H9 (cell line): ENCODE measurements at regions not wholly inside any gene's neighbourhood (a gene's known extent, or its start where the extent isn't known, plus 50 kb on each side); places are given as distances from the start of the nearest gene placed in this dataset.

ENCODE experiments used
- DNase-seq: peaks from one replicate; pipeline ENCODE4 v3.0.0-alpha.2; 2017
- H2AFZ ChIP-seq: one replicate; pipeline ENCODE4 v1.6.1; 2013; ENCODE audit warnings: mild to moderate bottlenecking, low read length, control low read depth, moderate library complexity
- H2AK5ac ChIP-seq: 2 replicates; pipeline ENCODE4 v1.6.1; 2013; ENCODE audit warnings: low read length, control low read depth, mixed read lengths; ENCODE audit not compliant: insufficient read length
- H2BK120ac ChIP-seq: one replicate; pipeline ENCODE4 v1.6.1; 2013; ENCODE audit warnings: low read depth, mild to moderate bottlenecking, low read length, control low read depth, inconsistent platforms; ENCODE audit not compliant: poor library complexity, severe bottlenecking
- H2BK12ac ChIP-seq: 2 replicates; pipeline ENCODE4 v1.6.1; 2013; ENCODE audit warnings: low read length, control low read depth, mixed read lengths, low read depth; ENCODE audit not compliant: insufficient read length
- H2BK15ac ChIP-seq: 2 replicates; pipeline ENCODE4 v1.6.1; 2013; ENCODE audit warnings: low read depth, low read length, control low read depth
- H2BK20ac ChIP-seq: one replicate; pipeline ENCODE4 v1.6.1; 2013; ENCODE audit warnings: low read depth, mild to moderate bottlenecking, low read length, control low read depth, inconsistent platforms; ENCODE audit not compliant: poor library complexity, severe bottlenecking
- H2BK5ac ChIP-seq: 2 replicates; pipeline ENCODE4 v1.6.1; 2013; ENCODE audit warnings: low read length, control low read depth, mixed read lengths; ENCODE audit not compliant: insufficient read length
- H3K14ac ChIP-seq: 2 replicates; pipeline ENCODE4 v1.6.1; 2013; ENCODE audit warnings: low read length, control low read depth; ENCODE audit not compliant: insufficient read depth
- H3K18ac ChIP-seq: 2 replicates; pipeline ENCODE4 v1.6.1; 2013; ENCODE audit warnings: low read depth, mild to moderate bottlenecking, mixed read lengths, low read length, control low read depth; ENCODE audit not compliant: insufficient read length
- H3K23ac ChIP-seq: 2 replicates; pipeline ENCODE4 v1.6.1; 2013; ENCODE audit warnings: low read length, control low read depth, mixed read lengths, low read depth; ENCODE audit not compliant: insufficient read length
- H3K23me2 ChIP-seq: 2 replicates; pipeline ENCODE4 v1.6.1; 2013; ENCODE audit warnings: low read depth, mild to moderate bottlenecking, mixed read lengths, low read length, control low read depth; ENCODE audit not compliant: insufficient read length, poor library complexity, severe bottlenecking
- H3K27ac ChIP-seq: 2 replicates; pipeline ENCODE4 v1.5.1; 2013; ENCODE audit warnings: low read length, control low read depth, mixed read lengths, low read depth; ENCODE audit not compliant: insufficient read length
- H3K27me3 ChIP-seq: 2 replicates; pipeline ENCODE4 v1.6.1; 2013; ENCODE audit warnings: low read length, control low read depth, inconsistent platforms; ENCODE audit not compliant: insufficient read depth
- H3K4ac ChIP-seq: 2 replicates; pipeline ENCODE4 v1.6.1; 2013; ENCODE audit warnings: low read depth, mild to moderate bottlenecking, control low read depth, inconsistent platforms, low read length, moderate library complexity
- H3K4me1 ChIP-seq: 2 replicates; pipeline ENCODE4 v1.6.1; 2013; ENCODE audit warnings: low read length, control low read depth, inconsistent platforms; ENCODE audit not compliant: insufficient read depth
- H3K4me2 ChIP-seq: 2 replicates; pipeline ENCODE4 v1.6.1; 2013; ENCODE audit warnings: low read length, control low read depth, mixed read lengths; ENCODE audit not compliant: insufficient read length, insufficient read depth
- H3K56ac ChIP-seq: 2 replicates; pipeline ENCODE4 v1.6.1; 2013; ENCODE audit warnings: low read depth, mild to moderate bottlenecking, mixed read lengths, low read length, control low read depth; ENCODE audit not compliant: insufficient read length
- H3K79me1 ChIP-seq: 2 replicates; pipeline ENCODE4 v1.6.1; 2013; ENCODE audit warnings: low read depth, mild to moderate bottlenecking, moderate library complexity, low read length, control low read depth, inconsistent platforms; ENCODE audit not compliant: insufficient read depth, poor library complexity, severe bottlenecking
- H3K79me2 ChIP-seq: 2 replicates; pipeline ENCODE4 v1.6.1; 2013; ENCODE audit warnings: low read length, control low read depth, inconsistent platforms; ENCODE audit not compliant: insufficient read depth
- H3K9ac ChIP-seq: 2 replicates; pipeline ENCODE4 v1.6.1; 2013; ENCODE audit warnings: low read length, control low read depth, mixed read lengths; ENCODE audit not compliant: insufficient read length; ENCODE audit errors: extremely low read depth
- H3K9me3 ChIP-seq: one replicate; pipeline ENCODE4 v1.6.1; 2013; ENCODE audit warnings: low read depth, low read length, inconsistent platforms; ENCODE audit not compliant: control insufficient read depth
- H3T11ph ChIP-seq: one replicate; pipeline ENCODE4 v1.6.1; 2013; ENCODE audit warnings: mild to moderate bottlenecking, low read length, control low read depth, inconsistent platforms
- H4K20me1 ChIP-seq: one replicate; pipeline ENCODE4 v1.6.1; 2013; ENCODE audit not compliant: control insufficient read depth, insufficient read length, insufficient read depth
- H4K5ac ChIP-seq: 2 replicates; pipeline ENCODE4 v1.6.1; 2013; ENCODE audit warnings: low read depth, mild to moderate bottlenecking, mixed read lengths, low read length, control low read depth; ENCODE audit not compliant: insufficient read length
- H4K8ac ChIP-seq: replicated peaks from 2 replicates; pipeline ENCODE4 v1.6.1; 2013; ENCODE audit warnings: low read length, control low read depth, mixed read lengths, low read depth; ENCODE audit not compliant: insufficient read length
- H4K91ac ChIP-seq: 2 replicates; pipeline ENCODE4 v1.6.1; 2013; ENCODE audit warnings: low read depth, mild to moderate bottlenecking, moderate library complexity, mixed read lengths, low read length, control low read depth; ENCODE audit not compliant: insufficient read length
- H3K27ac Mint-ChIP-seq, 3 experiments: 2 replicates in 2 of 3; 3 replicates in 1 of 3; pipeline ENCODE4 v1.8.0; 2020 to 2021; ENCODE audit warnings: mixed read lengths in 3 of 3, mild to moderate bottlenecking in 1 of 3, moderate library complexity in 1 of 3
- H3K27me3 Mint-ChIP-seq: 2 replicates; pipeline ENCODE4 v1.8.0; 2021; ENCODE audit warnings: low read depth, mild to moderate bottlenecking, moderate library complexity, mixed read lengths
- H3K36me3 Mint-ChIP-seq, 3 experiments: 2 replicates in 2 of 3; 3 replicates in 1 of 3; pipeline ENCODE4 v1.8.0; 2020 to 2021; ENCODE audit warnings: low read depth in 3 of 3, mixed read lengths in 3 of 3; ENCODE audit not compliant: insufficient read depth in 1 of 3
- H3K4me1 Mint-ChIP-seq, 2 experiments: 2 replicates each; pipeline ENCODE4 v1.8.0; 2020; ENCODE audit warnings: mixed read lengths in 2 of 2
- H3K4me3 Mint-ChIP-seq, 2 experiments: 2 replicates in 1 of 2; 3 replicates in 1 of 2; pipeline ENCODE4 v1.8.0; 2020 to 2021; ENCODE audit warnings: mild to moderate bottlenecking in 2 of 2, mixed read lengths in 2 of 2, moderate library complexity in 1 of 2
- H3K9me3 Mint-ChIP-seq, 2 experiments: 2 replicates in 1 of 2; 3 replicates in 1 of 2; pipeline ENCODE4 v1.8.0; 2020; ENCODE audit warnings: mild to moderate bottlenecking in 2 of 2, mixed read lengths in 2 of 2, moderate library complexity in 1 of 2
- WGBS: extraction: QIAGEN DNeasy Blood & Tissue Kit; methylation state at CpG from one replicate; pipeline ENCODE4 v1.1.7; 2013; ENCODE audit warnings: missing lambda C conversion rate, low lambda C conversion rate, mixed read lengths; ENCODE audit not compliant: insufficient read length; ENCODE audit errors: extremely low coverage; 5-methylcytosine and 5-hydroxymethylcytosine counted together
- TF ChIP-seq, protein P1 (sequence below): fragments of 200-600 bp; sonication (generic); conservative IDR thresholded peaks from 3 replicates; pipeline ENCODE4 v1.8.0; 2021; ENCODE audit warnings: antibody characterized with exemption, mild to moderate bottlenecking

DNA sequence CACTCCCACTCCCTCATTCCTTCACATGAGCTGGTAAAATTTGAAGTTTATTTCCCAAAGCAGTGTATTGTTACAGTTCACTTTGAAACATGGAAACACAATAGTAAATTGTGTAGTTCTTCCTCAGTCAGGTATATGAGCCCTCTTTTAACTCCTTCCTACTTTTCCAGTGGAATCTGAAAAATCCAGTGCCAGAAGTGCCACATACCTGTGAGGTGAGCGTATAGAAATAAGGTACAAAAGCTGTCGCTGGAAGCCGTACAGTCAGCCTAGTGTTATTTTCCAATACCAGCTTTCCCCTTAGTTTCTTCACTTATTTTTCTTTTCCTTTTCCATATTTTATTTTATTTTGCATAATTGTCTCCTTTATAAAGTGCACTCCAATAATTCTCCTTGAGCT, 81.7 kb upstream of the CADM2 start:
- H3K9me3 ChIP-seq, result no peaks in the 10 kb centered on the region
- H3K79me2 ChIP-seq, result no peaks in the 10 kb centered on the region
- Mint-ChIP-seq H3K27ac (no peak overlapping the region), H3K27me3 (no peaks in the 10 kb centered on the region), H3K4me1 (no peaks in the 10 kb centered on the region), H3K9me3 (no peaks in the 10 kb centered on the region), H3K4me3 (no peak overlapping the region), H3K36me3 (no peaks in the 10 kb centered on the region)
- no peak overlapping the region for H2BK5ac ChIP-seq
- TF ChIP-seq, protein P1, sequence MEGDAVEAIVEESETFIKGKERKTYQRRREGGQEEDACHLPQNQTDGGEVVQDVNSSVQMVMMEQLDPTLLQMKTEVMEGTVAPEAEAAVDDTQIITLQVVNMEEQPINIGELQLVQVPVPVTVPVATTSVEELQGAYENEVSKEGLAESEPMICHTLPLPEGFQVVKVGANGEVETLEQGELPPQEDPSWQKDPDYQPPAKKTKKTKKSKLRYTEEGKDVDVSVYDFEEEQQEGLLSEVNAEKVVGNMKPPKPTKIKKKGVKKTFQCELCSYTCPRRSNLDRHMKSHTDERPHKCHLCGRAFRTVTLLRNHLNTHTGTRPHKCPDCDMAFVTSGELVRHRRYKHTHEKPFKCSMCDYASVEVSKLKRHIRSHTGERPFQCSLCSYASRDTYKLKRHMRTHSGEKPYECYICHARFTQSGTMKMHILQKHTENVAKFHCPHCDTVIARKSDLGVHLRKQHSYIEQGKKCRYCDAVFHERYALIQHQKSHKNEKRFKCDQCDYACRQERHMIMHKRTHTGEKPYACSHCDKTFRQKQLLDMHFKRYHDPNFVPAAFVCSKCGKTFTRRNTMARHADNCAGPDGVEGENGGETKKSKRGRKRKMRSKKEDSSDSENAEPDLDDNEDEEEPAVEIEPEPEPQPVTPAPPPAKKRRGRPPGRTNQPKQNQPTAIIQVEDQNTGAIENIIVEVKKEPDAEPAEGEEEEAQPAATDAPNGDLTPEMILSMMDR, result no peak
- H2AK5ac ChIP-seq, result no peak overlapping the region
- H2BK12ac ChIP-seq, result no peak overlapping the region
- H2AFZ ChIP-seq, result no peak overlapping the region
- no peaks in the 10 kb centered on the region for H3K27me3 ChIP-seq
- H3K23ac ChIP-seq, result no peak overlapping the region
- no peak overlapping the region for H3K9ac ChIP-seq
- no peak overlapping the region for H4K8ac ChIP-seq
- no peak overlapping the region for H3K4me2 ChIP-seq
- no peaks in the 10 kb centered on the region for H3K79me1 ChIP-seq
- WGBS, result no CpG with 5 or more reads among the region's 3 CpGs
- H3K4ac ChIP-seq, result no peak overlapping the region
- no peak overlapping the region for H3K14ac ChIP-seq
- no peaks in the 10 kb centered on the region for H3K4me1 ChIP-seq
- H4K5ac ChIP-seq, result no peak overlapping the region
- H2BK15ac ChIP-seq, result no peak overlapping the region
- no peaks in the 10 kb centered on the region for H3K23me2 ChIP-seq
- H4K20me1 ChIP-seq, result no peaks in the 10 kb centered on the region
- no peak overlapping the region for H3K27ac ChIP-seq
- no peak overlapping the region for H3K18ac ChIP-seq
- H4K91ac ChIP-seq, result no peak overlapping the region
- no peak overlapping the region for H3K56ac ChIP-seq
- no peak overlapping the region for H3T11ph ChIP-seq
- DNase-seq, result no peak
- H2BK20ac ChIP-seq, result no peak overlapping the region
- H2BK120ac ChIP-seq, result no peak overlapping the region
